NCI-H146 (cell line): ENCODE measurements at regions not wholly inside any gene's neighbourhood (a gene's known extent, or its start where the extent isn't known, plus 50 kb on each side); places are given as distances from the start of the nearest gene placed in this dataset.

Source experiments
- DNase-seq: peaks from one replicate; lab custom pipeline; 2025; lab: John Stamatoyannopoulos, UW

GRCh38 chr11:115965767-115966504 lies 461.7 kb upstream of the CADM1 start:
- peak; percentile 71 for DNase-seq

DNA sequence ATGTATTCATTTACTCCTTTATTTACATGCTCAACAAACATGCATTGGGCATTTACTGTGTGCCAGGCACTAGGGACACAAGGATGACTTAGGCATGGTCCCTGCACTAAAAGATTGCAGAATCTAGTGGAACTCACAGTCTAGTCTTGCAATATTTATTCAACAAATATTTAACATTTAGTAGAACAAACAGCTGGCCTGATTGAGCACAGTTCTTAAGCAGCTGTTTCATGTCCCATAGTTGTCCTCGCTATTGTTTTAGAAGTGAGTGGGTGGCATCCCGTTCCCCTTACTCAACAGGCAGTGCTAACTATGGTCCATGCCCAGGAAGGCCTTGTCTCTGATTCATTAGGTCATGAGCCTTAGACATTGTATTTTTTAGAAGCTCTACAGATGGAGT lies 459.9 kb upstream of the CADM1 start:
- no peak for DNase-seq

DNA sequence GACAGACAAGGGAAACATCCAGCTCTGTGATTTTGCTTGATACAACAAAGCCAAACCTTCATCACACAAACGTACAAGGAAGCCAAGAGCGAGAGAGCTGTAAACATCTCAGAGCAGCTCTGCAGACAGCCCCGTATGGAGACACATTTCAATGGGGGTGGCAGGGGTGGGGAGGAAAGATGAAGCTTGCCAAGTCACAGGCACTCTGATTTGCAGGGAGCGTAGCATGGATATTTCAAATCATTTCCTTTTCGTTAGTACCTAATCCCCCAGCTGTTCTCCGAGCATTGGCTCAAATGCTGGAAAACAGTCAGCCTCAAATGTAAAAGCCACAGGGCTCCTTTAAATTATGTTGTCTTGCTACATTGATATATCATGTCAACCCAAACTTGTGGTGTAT lies 458.9 kb upstream of the CADM1 start:
- no peak for DNase-seq

GRCh38 chr11:115961159-115962003 lies 457.2 kb upstream of the CADM1 start:
- DNase-seq, result peak; percentile 79

DNA sequence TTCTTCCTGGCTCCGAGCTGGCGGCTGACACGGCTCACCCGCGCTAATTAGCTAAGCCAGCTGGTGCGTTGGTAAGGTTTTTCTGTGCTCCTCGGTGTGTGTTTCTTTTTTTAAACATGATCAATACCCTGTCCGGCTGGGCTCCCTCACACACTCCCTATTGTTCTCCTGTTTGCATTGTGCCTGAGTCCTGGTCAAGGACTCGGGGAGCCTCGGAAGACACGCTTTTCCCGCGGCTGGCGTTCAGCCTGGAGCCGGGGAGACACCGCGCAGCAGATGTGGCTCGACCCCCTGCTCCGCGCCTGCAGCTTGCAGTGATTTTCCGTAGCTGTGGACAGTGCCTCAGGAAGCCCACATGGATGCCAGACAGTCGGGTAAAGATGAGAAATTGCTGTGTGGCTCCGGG lies 454.9 kb upstream of the CADM1 start:
- DNase-seq, result peak; percentile 96

GRCh38 chr11:115958089-115959000 lies 454.1 kb upstream of the CADM1 start:
- DNase-seq, result peak; percentile 78

DNA sequence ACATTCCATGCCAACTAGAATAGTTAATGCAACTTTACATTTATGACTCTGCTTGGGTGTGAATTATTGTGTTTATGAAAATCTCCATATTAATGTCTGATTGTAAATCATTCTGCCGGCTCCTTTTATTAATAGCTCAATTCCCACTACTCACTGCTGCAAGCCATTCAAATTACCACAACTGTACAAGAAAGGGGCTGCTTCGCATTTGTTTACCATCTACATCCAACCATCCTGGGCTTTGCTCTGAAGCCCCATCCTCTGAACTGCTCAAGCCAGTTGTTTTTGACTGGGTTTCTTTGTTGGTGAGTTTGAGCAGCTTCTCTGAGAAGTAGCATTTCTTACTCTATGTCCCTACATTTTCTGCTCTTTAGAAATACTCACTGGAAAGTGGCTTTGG lies 451.6 kb upstream of the CADM1 start:
- no peak for DNase-seq

DNA sequence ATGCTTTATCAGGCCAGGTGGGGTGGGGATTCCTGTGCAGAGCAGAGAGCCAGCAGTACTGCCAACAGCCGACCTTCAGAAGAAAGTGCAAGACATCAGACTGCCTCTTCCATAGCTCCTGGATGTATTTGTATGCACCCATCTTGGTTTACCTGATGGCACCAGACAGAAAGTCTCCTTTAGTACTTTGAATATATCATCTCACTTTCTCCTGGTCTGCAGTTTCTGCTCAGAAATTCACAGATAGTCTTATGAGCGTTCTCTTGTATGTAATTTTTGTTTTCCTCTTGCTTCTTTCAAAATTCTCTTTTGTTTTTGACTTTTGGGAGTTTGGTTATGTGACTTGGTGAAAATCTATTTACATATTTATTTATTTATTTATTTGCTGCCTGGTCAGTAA lies 446.4 kb upstream of the CADM1 start:
- no peak for DNase-seq

GRCh38 chr11:115944596-115944995 lies 440.4 kb upstream of the CADM1 start:
- DNase-seq, result no peak

GRCh38 chr11:115942011-115942410 lies 437.8 kb upstream of the CADM1 start:
- DNase-seq, result no peak

- no peak for DNase-seq
These were observed 437.3 kb upstream of the CADM1 start for GRCh38 chr11:115941481-115941993.

GRCh38 chr11:115941044-115941443 lies 436.8 kb upstream of the CADM1 start:
- DNase-seq, result no peak

DNA sequence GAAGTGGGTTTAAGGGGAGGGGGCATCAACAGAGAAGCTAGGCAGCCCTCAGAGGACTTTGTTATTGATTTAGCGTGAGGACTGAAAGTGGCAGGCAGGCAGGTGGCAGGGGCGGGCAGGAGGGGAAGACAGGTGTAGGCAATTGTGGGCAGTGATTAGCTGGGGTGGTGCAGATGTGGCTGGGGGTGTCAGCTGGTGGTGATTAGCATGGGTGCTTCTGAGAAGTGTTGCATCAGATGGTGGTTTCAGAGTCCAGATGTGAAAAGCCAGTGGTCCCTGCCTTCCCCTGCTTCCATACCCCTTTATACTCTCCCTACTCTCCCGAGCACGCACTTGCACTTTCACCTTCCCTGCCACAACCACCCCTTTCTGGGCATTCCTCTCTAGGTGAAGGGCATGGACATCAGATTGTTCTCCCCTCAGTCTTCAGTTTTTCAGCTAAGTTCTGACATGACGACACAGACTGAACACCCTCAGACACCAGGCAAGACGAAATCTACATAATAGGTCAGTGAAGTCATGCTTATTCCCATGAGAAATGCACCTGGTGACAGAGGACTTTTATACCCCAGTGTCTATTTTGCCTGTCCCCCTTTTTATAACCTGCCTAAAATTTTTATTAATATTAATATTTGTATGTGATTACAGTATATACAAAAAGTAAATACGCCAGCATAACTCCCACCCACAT lies 435.7 kb upstream of the CADM1 start:
- peak; percentile 91 for DNase-seq

- DNase-seq, result peak; percentile 42
These were observed 435.0 kb upstream of the CADM1 start for GRCh38 chr11:115939104-115939730.

DNA sequence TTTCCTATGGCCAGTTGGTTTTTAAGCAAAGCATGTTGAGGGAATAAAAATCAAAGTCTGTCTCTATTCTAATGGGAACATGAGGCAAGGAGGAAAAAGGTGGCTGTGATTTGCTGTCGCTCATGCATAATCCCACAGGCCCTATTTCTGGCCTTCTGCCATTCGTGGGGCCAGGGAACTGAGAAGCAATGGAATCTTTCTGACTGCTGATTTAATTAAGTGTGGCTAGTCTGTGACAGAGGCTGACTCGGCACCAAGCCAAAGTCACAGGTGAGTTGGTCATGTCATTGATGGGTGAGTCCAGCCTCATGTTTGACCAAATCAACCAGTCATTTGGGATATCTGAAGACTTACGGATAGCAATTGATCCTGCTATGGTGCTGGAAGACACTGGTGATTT lies 429.3 kb upstream of the CADM1 start:
- DNase-seq, result no peak

DNA sequence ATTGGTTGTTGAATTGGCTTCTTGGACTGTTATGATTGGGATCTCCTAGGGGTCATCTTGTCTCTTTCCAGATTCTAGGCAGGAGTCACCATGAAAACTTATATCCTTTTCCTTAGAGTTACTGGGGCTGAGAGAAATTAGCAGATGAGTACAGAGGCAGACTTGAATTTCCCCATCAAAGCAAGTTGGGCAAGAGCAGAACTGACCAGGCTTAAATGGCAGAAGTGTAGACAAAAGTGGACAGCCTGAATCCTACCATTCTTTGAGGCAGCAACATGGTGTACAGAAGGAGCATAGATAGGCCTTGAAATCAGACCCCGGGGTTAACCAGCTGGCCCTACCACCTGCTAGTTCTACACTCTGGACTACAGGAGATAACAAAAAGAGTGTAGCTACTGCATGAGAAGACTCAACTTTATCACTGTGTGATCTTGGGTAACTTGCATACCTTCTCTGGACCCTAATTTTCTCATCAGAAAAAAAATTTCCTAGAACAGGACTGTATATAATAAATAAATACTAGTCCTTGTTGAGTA lies 427.4 kb upstream of the CADM1 start:
- DNase-seq, result peak; percentile 25

- DNase-seq, result peak; percentile 65
These were observed 426.8 kb upstream of the CADM1 start for GRCh38 chr11:115930886-115931547.

- peak; percentile 52 for DNase-seq
These were observed 426.1 kb upstream of the CADM1 start for GRCh38 chr11:115930291-115930690.

GRCh38 chr11:115929618-115930129 lies 425.5 kb upstream of the CADM1 start:
- no peak for DNase-seq

GRCh38 chr11:115928811-115929210 lies 424.6 kb upstream of the CADM1 start:
- DNase-seq, result no peak
